ENCODE measurements at regions not wholly inside any gene's neighbourhood (a gene's known extent, or its start where the extent isn't known, plus 50 kb on each side); places are given as distances from the start of the nearest gene placed in this dataset.

DNA sequence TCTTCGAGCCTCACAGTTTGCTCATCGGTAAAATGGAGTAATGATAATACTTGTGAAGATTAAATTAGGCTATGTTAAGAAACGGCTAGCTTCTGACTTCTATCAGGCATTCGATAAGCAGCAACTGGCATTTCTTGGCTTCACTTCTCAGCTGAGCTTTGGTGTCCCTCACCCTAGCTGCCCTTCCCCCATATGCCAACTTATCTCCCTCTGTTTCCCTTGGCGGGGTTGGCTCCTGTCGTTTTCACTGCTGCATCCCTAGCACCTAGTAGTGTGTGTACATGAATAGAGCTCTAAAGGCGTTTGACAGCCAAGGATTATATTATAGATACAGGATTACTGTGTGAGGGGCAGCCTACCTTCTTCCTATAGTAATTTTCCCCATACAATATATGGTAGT lies 97.5 kb downstream of the TNFSF11 start:
- Histone ChIP-seq H3K4me3 (ENCODE audit: low read depth, low read length, poor library complexity, severe bottlenecking) (no peak overlapping the region), H3K36me3 (ENCODE audit: insufficient read depth, low read length, poor library complexity, severe bottlenecking) (no peaks in the 10 kb centered on the region), H3K4me1 (ENCODE audit: insufficient read depth, low read length, poor library complexity, severe bottlenecking) (no peaks in the 10 kb centered on the region), H3K27me3 (replicated peaks; ENCODE audit: insufficient read depth, low read depth, low read length, poor library complexity) (peaks cover 5% of the 10 kb centered on the region), H3K27ac (ENCODE audit: low read depth, low read length, poor library complexity, severe bottlenecking) (no peak overlapping the region), H3K9me3 (ENCODE audit: low read depth, low read length, poor library complexity, severe bottlenecking) (no peaks in the 10 kb centered on the region)
- ChIA-PET POLR2A (ENCODE audit: low non-redundant PET) (no interaction called here), CTCF (no interaction called here)
- DNase-seq (ENCODE audit: low spot score), result no peak
- BruUV-seq (replicated peaks), result no TSS peak
- TF ChIP-seq, protein P1, sequence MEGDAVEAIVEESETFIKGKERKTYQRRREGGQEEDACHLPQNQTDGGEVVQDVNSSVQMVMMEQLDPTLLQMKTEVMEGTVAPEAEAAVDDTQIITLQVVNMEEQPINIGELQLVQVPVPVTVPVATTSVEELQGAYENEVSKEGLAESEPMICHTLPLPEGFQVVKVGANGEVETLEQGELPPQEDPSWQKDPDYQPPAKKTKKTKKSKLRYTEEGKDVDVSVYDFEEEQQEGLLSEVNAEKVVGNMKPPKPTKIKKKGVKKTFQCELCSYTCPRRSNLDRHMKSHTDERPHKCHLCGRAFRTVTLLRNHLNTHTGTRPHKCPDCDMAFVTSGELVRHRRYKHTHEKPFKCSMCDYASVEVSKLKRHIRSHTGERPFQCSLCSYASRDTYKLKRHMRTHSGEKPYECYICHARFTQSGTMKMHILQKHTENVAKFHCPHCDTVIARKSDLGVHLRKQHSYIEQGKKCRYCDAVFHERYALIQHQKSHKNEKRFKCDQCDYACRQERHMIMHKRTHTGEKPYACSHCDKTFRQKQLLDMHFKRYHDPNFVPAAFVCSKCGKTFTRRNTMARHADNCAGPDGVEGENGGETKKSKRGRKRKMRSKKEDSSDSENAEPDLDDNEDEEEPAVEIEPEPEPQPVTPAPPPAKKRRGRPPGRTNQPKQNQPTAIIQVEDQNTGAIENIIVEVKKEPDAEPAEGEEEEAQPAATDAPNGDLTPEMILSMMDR (conservative IDR thresholded peaks at IDR 0.05; ENCODE audit: low read depth, low read length), result no peak
- no peak for TF ChIP-seq EZH2 (IDR thresholded peaks at IDR 0.05; ENCODE audit: borderline replicate concordance, low read depth, low read length, poor library complexity, severe bottlenecking)
- intact Hi-C loops (cut with micrococcal nuclease; ENCODE audit: unreplicated experiment), result no loop called here

DNA sequence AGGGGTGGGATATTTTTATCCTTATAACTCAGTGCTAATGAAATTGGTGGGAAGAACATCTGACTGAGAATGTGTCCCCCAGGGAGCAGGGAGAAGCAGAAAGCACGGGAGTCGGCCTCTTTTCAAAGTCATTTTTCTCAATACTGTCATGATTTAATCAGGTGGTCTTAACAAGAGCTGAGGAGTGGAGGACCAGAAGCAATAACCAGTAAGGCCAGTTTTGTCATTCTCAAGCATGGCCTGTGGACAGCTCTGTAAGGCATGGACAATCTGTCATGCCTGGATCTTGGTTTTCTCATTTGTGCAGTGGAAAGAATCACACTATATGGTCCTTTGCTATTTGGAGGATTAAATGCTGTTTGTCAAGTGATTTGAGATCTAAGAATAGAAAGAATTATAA lies 99.7 kb downstream of the TNFSF11 start:
- H3K27ac ChIP-seq (ENCODE audit: low read depth, low read length, poor library complexity, severe bottlenecking), result no peak overlapping the region
- BruUV-seq (replicated peaks), result no TSS peak
- H3K4me3 ChIP-seq (ENCODE audit: low read depth, low read length, poor library complexity, severe bottlenecking), result no peak overlapping the region
- ChIA-PET POLR2A (ENCODE audit: low non-redundant PET) (no interaction called here), CTCF (no interaction called here)
- no peaks in the 10 kb centered on the region for H3K27me3 ChIP-seq (replicated peaks; ENCODE audit: insufficient read depth, low read depth, low read length, poor library complexity)
- H3K4me1 ChIP-seq (ENCODE audit: insufficient read depth, low read length, poor library complexity, severe bottlenecking), result no peaks in the 10 kb centered on the region
- intact Hi-C loops (cut with micrococcal nuclease; ENCODE audit: unreplicated experiment), result no loop called here
- H3K9me3 ChIP-seq (ENCODE audit: low read depth, low read length, poor library complexity, severe bottlenecking), result no peaks in the 10 kb centered on the region
- no peak for DNase-seq (ENCODE audit: low spot score)
- TF ChIP-seq, protein P1 (conservative IDR thresholded peaks at IDR 0.05; ENCODE audit: low read depth, low read length), result no peak
- TF ChIP-seq EZH2 (IDR thresholded peaks at IDR 0.05; ENCODE audit: borderline replicate concordance, low read depth, low read length, poor library complexity, severe bottlenecking), result no peak
- H3K36me3 ChIP-seq (ENCODE audit: insufficient read depth, low read length, poor library complexity, severe bottlenecking), result no peaks in the 10 kb centered on the region

DNA sequence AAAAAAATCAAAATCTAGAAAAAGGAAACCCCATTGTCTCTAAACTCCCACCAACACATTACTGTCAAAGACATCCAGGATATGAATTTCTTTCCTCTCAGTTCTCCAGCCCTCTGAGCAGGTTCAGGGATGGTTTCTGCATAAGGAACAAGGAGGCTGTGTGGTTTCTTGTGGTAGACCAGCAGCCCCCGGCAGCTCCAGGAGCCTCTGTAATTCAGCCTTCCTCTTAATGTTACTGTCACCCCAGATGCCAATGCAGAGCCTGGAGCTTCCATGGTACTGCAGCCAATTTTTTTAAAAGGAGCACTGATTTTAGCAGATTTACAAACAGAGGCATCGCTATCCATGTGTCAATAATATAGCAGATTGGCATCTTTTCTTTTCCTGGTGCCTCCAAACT lies 100.6 kb upstream of the FAM216B start:
- intact Hi-C loops (cut with micrococcal nuclease; ENCODE audit: unreplicated experiment), result no loop called here

More for the DNA sequence above, 100.6 kb upstream of the FAM216B start:
- peaks cover 12% of the 10 kb centered on the region for H3K27me3 ChIP-seq (replicated peaks; ENCODE audit: insufficient read depth, low read depth, low read length, poor library complexity)
- no TSS peak for BruUV-seq (replicated peaks)
- ChIA-PET CTCF (no interaction called here), POLR2A (ENCODE audit: low non-redundant PET) (no interaction called here)
- no peak overlapping the region for H3K27ac ChIP-seq (ENCODE audit: low read depth, low read length, poor library complexity, severe bottlenecking)
- no peak for DNase-seq (ENCODE audit: low spot score)
- H3K4me3 ChIP-seq (ENCODE audit: low read depth, low read length, poor library complexity, severe bottlenecking), result no peak overlapping the region
- H3K36me3 ChIP-seq (ENCODE audit: insufficient read depth, low read length, poor library complexity, severe bottlenecking), result no peaks in the 10 kb centered on the region
- H3K4me1 ChIP-seq (ENCODE audit: insufficient read depth, low read length, poor library complexity, severe bottlenecking), result no peaks in the 10 kb centered on the region
- no peaks in the 10 kb centered on the region for H3K9me3 ChIP-seq (ENCODE audit: low read depth, low read length, poor library complexity, severe bottlenecking)
- TF ChIP-seq EZH2 (IDR thresholded peaks at IDR 0.05; ENCODE audit: borderline replicate concordance, low read depth, low read length, poor library complexity, severe bottlenecking), result no peak
- TF ChIP-seq, protein P1 (conservative IDR thresholded peaks at IDR 0.05; ENCODE audit: low read depth, low read length), result no peak
